GM13977 (cell line): ENCODE measurements at regions not wholly inside any gene's neighbourhood (a gene's known extent, or its start where the extent isn't known, plus 50 kb on each side); places are given as distances from the start of the nearest gene placed in this dataset.

ENCODE experiments used
- DNase-seq: peaks from one replicate; pipeline ENCODE4 v3.0.0; 2012; ENCODE audit warnings: low spot score
- CTCF ChIP-seq: IDR thresholded peaks from 2 replicates; pipeline ENCODE4 v1.5.1; 2012; ENCODE audit warnings: mild to moderate bottlenecking, control low read depth; ENCODE audit not compliant: insufficient read depth; ENCODE audit errors: extremely low read depth, missing control alignments
- in situ Hi-C: fragments of 300-500 bp; cut with MboI; formaldehyde crosslinking; loops from one replicate; pipeline ENCODE4 v1.12.0; 2022; ENCODE audit warnings: low sequenced_read_pairs, low pct_unique_long_range_greater_than_20kb, mixed read lengths, inconsistent platforms; ENCODE audit not compliant: unreplicated experiment

- DNase-seq: no peak
- TF ChIP-seq CTCF: no peak
- in situ Hi-C loops: no loop called here
These were observed 104.3 kb upstream of the RAB12 start for GRCh38 chr18:8504880-8505435.

- no peak for DNase-seq
- no peak for TF ChIP-seq CTCF
- in situ Hi-C loops: no loop called here
These were observed 102.8 kb upstream of the RAB12 start for GRCh38 chr18:8506251-8507049.

DNA sequence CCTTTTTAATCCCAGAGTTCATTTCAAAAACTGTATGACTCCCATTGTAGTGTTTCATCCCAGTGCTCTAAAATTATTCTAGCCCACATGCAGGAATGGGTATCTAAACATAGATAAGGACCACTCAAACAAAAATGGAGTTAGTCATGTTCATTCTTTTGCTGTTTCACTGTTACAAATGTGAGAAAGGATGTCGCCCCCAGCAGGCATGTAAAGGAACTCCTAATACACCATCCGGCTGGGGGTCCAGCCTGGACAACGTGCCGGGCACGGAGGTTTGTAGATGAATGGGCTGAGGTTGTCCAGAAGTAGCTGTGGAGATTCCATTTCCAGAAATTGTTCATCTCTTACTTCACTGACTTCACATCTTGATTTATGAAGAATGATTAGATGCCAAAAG, 101.9 kb upstream of the RAB12 start:
- in situ Hi-C loops: no loop called here
- no peak for DNase-seq
- peak; percentile 33 for TF ChIP-seq CTCF

DNA sequence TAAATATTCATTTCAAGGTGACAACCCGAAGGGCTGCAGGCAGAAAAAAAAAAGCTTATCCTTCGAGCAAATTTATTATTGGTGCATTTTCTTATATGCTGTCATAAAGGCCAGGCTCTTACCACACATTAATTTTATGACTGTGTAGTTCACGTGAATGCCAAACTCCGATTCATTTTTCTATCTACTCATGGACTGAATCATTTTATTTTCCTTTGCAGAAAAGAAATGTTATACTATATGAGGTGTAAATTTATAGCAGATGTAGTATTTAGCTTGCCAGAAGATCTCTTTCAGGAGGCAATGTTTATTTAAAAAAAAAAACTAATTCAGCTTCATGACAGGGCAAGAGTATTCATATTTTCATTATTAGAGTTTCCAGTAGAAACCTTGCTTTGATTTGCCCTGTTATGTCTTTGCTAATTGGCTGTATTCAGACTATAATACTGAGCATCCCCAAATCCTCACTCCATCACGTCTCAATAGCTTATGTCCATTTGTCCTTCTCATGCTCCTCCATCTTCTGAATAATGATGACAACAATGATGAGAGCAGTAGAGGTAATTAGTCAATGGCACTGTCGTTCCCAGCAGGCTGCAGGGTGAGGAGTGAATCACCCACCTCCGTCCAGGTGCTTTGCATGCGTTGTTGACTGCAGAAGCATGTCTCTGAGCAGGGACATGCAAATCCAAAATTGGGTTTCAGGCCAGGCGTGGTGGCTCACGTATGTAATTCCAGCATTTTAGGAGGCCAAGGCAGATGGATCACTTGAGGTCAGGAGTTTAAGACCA, 101.1 kb upstream of the RAB12 start:
- no peak for TF ChIP-seq CTCF
- no peak for DNase-seq
- in situ Hi-C loops: no loop called here

DNA sequence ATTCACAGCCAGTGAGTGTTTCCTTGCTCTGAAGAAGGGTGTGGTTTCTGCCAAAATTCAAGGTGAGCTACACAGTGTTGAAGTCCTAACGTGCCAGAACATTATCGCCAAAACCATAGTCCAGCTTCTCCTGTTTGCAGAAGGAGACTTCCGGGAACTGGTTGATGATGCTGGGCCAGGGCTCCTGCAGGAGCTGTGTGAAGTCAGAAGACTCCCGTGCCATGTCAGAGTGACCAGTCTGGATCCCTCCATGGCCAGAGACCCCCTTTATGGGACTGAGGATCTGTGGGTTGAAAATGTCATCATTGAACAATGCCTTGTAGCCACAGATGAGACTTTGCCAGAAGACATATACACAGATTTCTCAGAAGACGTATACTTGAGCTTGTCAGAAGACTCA, 96.0 kb upstream of the RAB12 start:
- no peak for DNase-seq
- TF ChIP-seq CTCF: no peak
- in situ Hi-C loops: no loop called here

GRCh38 chr18:8514409-8514808, 94.8 kb upstream of the RAB12 start:
- in situ Hi-C loops: no loop called here
- TF ChIP-seq CTCF: no peak

More at GRCh38 chr18:8514409-8514808, 94.8 kb upstream of the RAB12 start:
- DNase-seq: no peak
